HG03135 (cell line): ENCODE measurements at regions not wholly inside any gene's neighbourhood (a gene's known extent, or its start where the extent isn't known, plus 50 kb on each side); places are given as distances from the start of the nearest gene placed in this dataset.
"Not testable (repeated sequence)": the region's sequence is repeated elsewhere in the genome, so short reads cannot be mapped to it uniquely, and the experiment has no call there.

Experiments
- ATAC-seq: cut with Tn5 transposase; IDR thresholded peaks from one replicate; pipeline ENCODE4 v1.9.1; 2021; ENCODE audit warnings: mild to moderate bottlenecking, moderate library complexity; ENCODE audit not compliant: unreplicated experiment

- no peak for ATAC-seq
Observed at GRCh38 chr4:152072906-152073305, 312.1 kb upstream of the GATB start.

- ATAC-seq = no peak
Observed at GRCh38 chr4:152072001-152072485, 311.2 kb upstream of the GATB start.

- ATAC-seq = no peak
Observed at GRCh38 chr4:152070854-152071253, 310.0 kb upstream of the GATB start.

GRCh38 chr4:152068866-152069265 lies 308.1 kb upstream of the GATB start:
- no peak for ATAC-seq

- no peak for ATAC-seq
Observed at GRCh38 chr4:152065545-152065944, 304.7 kb upstream of the GATB start.

GRCh38 chr4:152064753-152065152 lies 303.9 kb upstream of the GATB start:
- no peak for ATAC-seq

- no peak for ATAC-seq
Observed at GRCh38 chr4:152064282-152064681, 303.5 kb upstream of the GATB start.

GRCh38 chr4:152063621-152064240 lies 302.9 kb upstream of the GATB start:
- no peak for ATAC-seq

- ATAC-seq = no peak
Observed at GRCh38 chr4:152062936-152063620, 302.3 kb upstream of the GATB start.

- ATAC-seq = no peak
Observed at GRCh38 chr4:152054731-152055130, 293.9 kb upstream of the GATB start.

- ATAC-seq = no peak
Observed at GRCh38 chr4:152052451-152053057, 291.7 kb upstream of the GATB start.

GRCh38 chr4:152051332-152051731 lies 290.5 kb upstream of the GATB start:
- not testable (repeated sequence) for ATAC-seq

- no peak for ATAC-seq
Observed at GRCh38 chr4:152050106-152050505, 289.3 kb upstream of the GATB start.

- no peak for ATAC-seq
Observed at GRCh38 chr4:152047451-152047850, 286.6 kb upstream of the GATB start.

GRCh38 chr4:152045807-152046571 lies 285.2 kb upstream of the GATB start:
- ATAC-seq = peak; percentile 68

GRCh38 chr4:152045449-152045806 lies 284.6 kb upstream of the GATB start:
- ATAC-seq = peak; percentile 42

GRCh38 chr4:152044331-152045036 lies 283.7 kb upstream of the GATB start:
- ATAC-seq = no peak

- no peak for ATAC-seq
Observed at GRCh38 chr4:152041295-152041694, 280.5 kb upstream of the GATB start.

GRCh38 chr4:152039691-152040090 lies 278.9 kb upstream of the GATB start:
- no peak for ATAC-seq

GRCh38 chr4:152039023-152039481 lies 278.2 kb upstream of the GATB start:
- no peak for ATAC-seq

- no peak for ATAC-seq
Observed at GRCh38 chr4:152038238-152038637, 277.4 kb upstream of the GATB start.
